CD4-positive, alpha-beta memory T cell (primary cell): ENCODE measurements at regions not wholly inside any gene's neighbourhood (a gene's known extent, or its start where the extent isn't known, plus 50 kb on each side); places are given as distances from the start of the nearest gene placed in this dataset.

ENCODE experiments used
- CTCF ChIA-PET: fragments of 350-600 bp; sonication (Branson Sonifier 250); formaldehyde crosslinking; loops from one replicate; lab custom pipeline; 2021; ENCODE audit warnings: inconsistent platforms; ENCODE audit not compliant: partially characterized antibody; lab: Charles Lee
- POLR2A ChIA-PET: fragments of 350-600 bp; sonication (Branson Sonifier 250); formaldehyde crosslinking; loops from one replicate; lab custom pipeline; 2021; ENCODE audit not compliant: partially characterized antibody; lab: Charles Lee
- DNase-seq, 5 donors: peaks; one replicate each; pipeline versions ENCODE4 v3.0.0 to v3.0.0-alpha.2; 2020 to 2022; ENCODE audit warnings: mixed read lengths in 1 of 5
- H3K27ac ChIP-seq: one replicate; pipeline ENCODE4 v1.7.0; 2013; ENCODE audit warnings: low read depth, low read length
- H3K27me3 ChIP-seq: 2 replicates; pipeline ENCODE4 v1.7.0; 2013; ENCODE audit warnings: mild to moderate bottlenecking, low read length, moderate library complexity; ENCODE audit not compliant: insufficient read depth
- H3K36me3 ChIP-seq: 2 replicates; pipeline ENCODE4 v1.7.0; 2013; ENCODE audit warnings: mild to moderate bottlenecking, low read length, moderate library complexity; ENCODE audit not compliant: insufficient read depth
- H3K4me1 ChIP-seq: 2 replicates; pipeline ENCODE4 v1.7.0; 2013; ENCODE audit warnings: mild to moderate bottlenecking, low read length, moderate library complexity; ENCODE audit not compliant: insufficient read depth
- H3K4me3 ChIP-seq, 2 donors: one replicate each; pipeline ENCODE4 v1.7.0; 2013; ENCODE audit warnings: low read length in 2 of 2, mild to moderate bottlenecking in 1 of 2
- H3K9me3 ChIP-seq, 2 donors: one replicate each; pipeline ENCODE4 v1.7.0; 2013; ENCODE audit warnings: low read length in 2 of 2, control low read depth in 1 of 2; ENCODE audit not compliant: control insufficient read depth in 1 of 2
- H3K27ac Mint-ChIP-seq, 7 donors: one replicate each; pipeline ENCODE4 v1.8.0; 2020 to 2021; ENCODE audit warnings: mixed read lengths in 7 of 7, mild to moderate bottlenecking in 6 of 7, inconsistent platforms in 3 of 7, moderate library complexity in 3 of 7
- H3K27me3 Mint-ChIP-seq, 2 donors: one replicate each; pipeline ENCODE4 v1.8.0; 2020 to 2021; ENCODE audit warnings: mixed read lengths in 2 of 2
- H3K36me3 Mint-ChIP-seq, 2 donors: one replicate each; pipeline ENCODE4 v1.8.0; 2020 to 2021; ENCODE audit warnings: mixed read lengths in 2 of 2, inconsistent platforms in 1 of 2, mild to moderate bottlenecking in 1 of 2
- H3K4me1 Mint-ChIP-seq, 4 donors: one replicate each; pipeline ENCODE4 v1.8.0; 2020 to 2021; ENCODE audit warnings: mixed read lengths in 4 of 4, mild to moderate bottlenecking in 1 of 4
- H3K4me3 Mint-ChIP-seq, 8 donors: one replicate each; pipeline ENCODE4 v1.8.0; 2020 to 2021; ENCODE audit warnings: mixed read lengths in 8 of 8, mild to moderate bottlenecking in 7 of 8, moderate library complexity in 6 of 8, inconsistent platforms in 3 of 8
- H3K9me3 Mint-ChIP-seq, 8 donors: one replicate each; pipeline ENCODE4 v1.8.0; 2020 to 2021; ENCODE audit warnings: mixed read lengths in 8 of 8, mild to moderate bottlenecking in 5 of 8, inconsistent platforms in 3 of 8, moderate library complexity in 1 of 8
- intact Hi-C: fragments of 100-400 bp; cut with micrococcal nuclease; formaldehyde crosslinking; loops from one replicate; pipeline ENCODE4 v1.15.1; 2023

- Mint-ChIP-seq H3K27me3 (peaks cover 3 to 4% of the 10 kb centered on the region in 2 donors), H3K36me3 (no peaks in the 10 kb centered on the region), H3K9me3 (peaks cover 0 to under 1% (median 0%) of the 10 kb centered on the region in 8 donors), H3K27ac (no peak overlapping the region), H3K4me3 (no peak overlapping the region), H3K4me1 (no peaks in the 10 kb centered on the region)
- Histone ChIP-seq H3K27ac (no peak overlapping the region), H3K4me1 (no peaks in the 10 kb centered on the region), H3K4me3 (no peak overlapping the region), H3K27me3 (no peaks in the 10 kb centered on the region), H3K9me3 (no peaks in the 10 kb centered on the region), H3K36me3 (no peaks in the 10 kb centered on the region)
- no peak for DNase-seq
- intact Hi-C loops, result no loop called here
- CTCF ChIA-PET, result no interaction called here
- POLR2A ChIA-PET, result no interaction called here
Observed at GRCh38 chr4:110268352-110268751, 69.9 kb upstream of the ELOVL6 start.

GRCh38 chr4:110266136-110266535 is 67.7 kb upstream of the ELOVL6 start:
- H3K36me3 Mint-ChIP-seq, result no peaks in the 10 kb centered on the region
- no peak overlapping the region for H3K27ac Mint-ChIP-seq
- H3K4me1 ChIP-seq, result no peaks in the 10 kb centered on the region
- H3K4me3 Mint-ChIP-seq, result no peak overlapping the region
- H3K27me3 Mint-ChIP-seq, result peaks cover 0 to under 1% of the 10 kb centered on the region in 2 donors
- H3K36me3 ChIP-seq, result no peaks in the 10 kb centered on the region
- H3K4me1 Mint-ChIP-seq, result no peaks in the 10 kb centered on the region
- intact Hi-C loops, result no loop called here
- peaks cover 0 to 2% (median 0%) of the 10 kb centered on the region in 8 donors for H3K9me3 Mint-ChIP-seq
- H3K4me3 ChIP-seq, result no peak overlapping the region
- no peaks in the 10 kb centered on the region for H3K27me3 ChIP-seq
- DNase-seq, result no peak
- H3K27ac ChIP-seq, result no peak overlapping the region
- CTCF ChIA-PET, result no interaction called here
- POLR2A ChIA-PET, result no interaction called here
- no peaks in the 10 kb centered on the region for H3K9me3 ChIP-seq

DNA sequence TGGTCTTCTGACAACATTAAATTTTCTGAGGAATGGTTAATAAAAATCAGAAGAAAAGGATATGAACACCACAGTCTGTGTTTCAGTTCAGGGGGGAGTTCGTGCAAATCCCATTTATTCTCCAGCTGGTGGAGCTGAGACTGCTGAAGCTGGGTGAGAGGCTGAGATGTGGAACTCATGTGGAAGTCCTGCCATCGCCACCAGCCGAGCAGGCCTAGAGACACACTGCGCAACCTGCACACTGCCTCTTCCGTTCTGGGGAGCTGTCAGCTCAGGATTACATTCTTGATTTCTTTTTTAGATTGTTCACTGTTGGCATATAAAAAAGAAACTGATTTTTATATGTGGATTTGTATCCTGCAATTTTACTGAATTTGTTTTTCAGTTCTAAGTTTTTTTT is 66.6 kb upstream of the ELOVL6 start:
- Mint-ChIP-seq H3K4me1 (no peaks in the 10 kb centered on the region), H3K27me3 (peaks cover 0 to 1% of the 10 kb centered on the region in 2 donors), H3K27ac (no peak overlapping the region), H3K9me3 (peaks cover 0 to 2% (median 0%) of the 10 kb centered on the region in 8 donors), H3K36me3 (no peaks in the 10 kb centered on the region), H3K4me3 (no peak overlapping the region)
- Histone ChIP-seq H3K4me1 (no peaks in the 10 kb centered on the region), H3K27ac (no peak overlapping the region), H3K36me3 (no peaks in the 10 kb centered on the region), H3K4me3 (no peak overlapping the region), H3K9me3 (no peaks in the 10 kb centered on the region), H3K27me3 (no peaks in the 10 kb centered on the region)
- ChIA-PET POLR2A (no interaction called here), CTCF (no interaction called here)
- intact Hi-C loops, result no loop called here
- no peak for DNase-seq

GRCh38 chr4:110260299-110260698 is 61.9 kb upstream of the ELOVL6 start:
- CTCF ChIA-PET, result no interaction called here

DNA sequence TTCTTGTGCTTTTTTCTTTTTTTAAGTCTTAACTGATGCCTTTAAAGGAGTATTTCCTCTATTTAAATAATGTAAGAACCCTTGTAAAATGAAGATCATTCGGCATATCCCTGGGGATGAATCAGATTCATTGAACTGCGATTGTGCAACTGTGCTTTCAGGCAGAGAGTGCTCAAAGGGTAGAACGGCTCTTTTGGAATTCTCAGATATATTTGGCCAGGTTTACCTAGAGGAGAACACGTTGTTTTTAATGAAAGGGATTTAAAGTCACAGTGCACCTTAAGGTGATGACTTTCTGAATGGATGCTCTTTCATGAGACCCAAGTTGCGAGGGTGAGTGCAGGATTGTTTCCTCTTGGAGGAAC is 51.6 kb upstream of the ELOVL6 start:
- Mint-ChIP-seq H3K27ac (no peak overlapping the region), H3K4me3 (no peak overlapping the region), H3K4me1 (no peaks in the 10 kb centered on the region), H3K36me3 (no peaks in the 10 kb centered on the region), H3K9me3 (no peaks in the 10 kb centered on the region), H3K27me3 (peaks cover 0 to 2% of the 10 kb centered on the region in 2 donors)
- CTCF ChIA-PET, result no interaction called here
- POLR2A ChIA-PET, result no interaction called here
- no peak for DNase-seq
- H3K36me3 ChIP-seq, result no peaks in the 10 kb centered on the region
- H3K9me3 ChIP-seq, result no peaks in the 10 kb centered on the region
- H3K27me3 ChIP-seq, result no peaks in the 10 kb centered on the region
- H3K4me1 ChIP-seq, result no peaks in the 10 kb centered on the region
- no peak overlapping the region for H3K27ac ChIP-seq
- no peak overlapping the region for H3K4me3 ChIP-seq
- intact Hi-C loops, result no loop called here

More at GRCh38 chr4:110260299-110260698, 61.9 kb upstream of the ELOVL6 start:
- Mint-ChIP-seq H3K9me3 (peaks cover 0 to 2% (median 0%) of the 10 kb centered on the region in 8 donors), H3K4me3 (no peak overlapping the region), H3K27ac (no peak overlapping the region), H3K27me3 (peaks cover 0 to 1% of the 10 kb centered on the region in 2 donors), H3K36me3 (no peaks in the 10 kb centered on the region), H3K4me1 (no peaks in the 10 kb centered on the region)
- intact Hi-C loops, result no loop called here
- Histone ChIP-seq H3K27me3 (no peaks in the 10 kb centered on the region), H3K27ac (no peak overlapping the region), H3K9me3 (no peaks in the 10 kb centered on the region), H3K4me1 (no peaks in the 10 kb centered on the region), H3K36me3 (no peaks in the 10 kb centered on the region), H3K4me3 (no peak overlapping the region)
- POLR2A ChIA-PET, result no interaction called here
- no peak for DNase-seq

- Histone ChIP-seq H3K36me3 (no peaks in the 10 kb centered on the region), H3K4me1 (no peaks in the 10 kb centered on the region), H3K27ac (no peak overlapping the region), H3K9me3 (no peaks in the 10 kb centered on the region), H3K27me3 (no peaks in the 10 kb centered on the region), H3K4me3 (no peak overlapping the region)
- POLR2A ChIA-PET, result no interaction called here
- H3K4me3 Mint-ChIP-seq, result no peak overlapping the region
- no peaks in the 10 kb centered on the region for H3K4me1 Mint-ChIP-seq
- peaks cover 0 to 2% of the 10 kb centered on the region in 2 donors for H3K27me3 Mint-ChIP-seq
- no peak overlapping the region for H3K27ac Mint-ChIP-seq
- intact Hi-C loops, result no loop called here
- H3K9me3 Mint-ChIP-seq, result no peaks in the 10 kb centered on the region
- no peak for DNase-seq
- H3K36me3 Mint-ChIP-seq, result no peaks in the 10 kb centered on the region
- CTCF ChIA-PET, result no interaction called here
Observed at GRCh38 chr4:110248831-110249253, 50.4 kb upstream of the ELOVL6 start.
